ENCODE measurements at regions not wholly inside any gene's neighbourhood (a gene's known extent, or its start where the extent isn't known, plus 50 kb on each side); places are given as distances from the start of the nearest gene placed in this dataset.

GRCh38 chr4:11839889-11840288 lies 411.2 kb upstream of the HS3ST1 start:
- TF ChIP-seq ATF3 (IDR thresholded peaks at IDR 0.05; ENCODE audit: insufficient read depth, low read depth, low read length) (no peak), TBP (IDR thresholded peaks at IDR 0.05; ENCODE audit: low read depth, low read length) (no peak), ZNF274 (IDR thresholded peaks at IDR 0.05; ENCODE audit: borderline replicate concordance, extremely low read depth, low read length) (no peak), JUN (IDR thresholded peaks at IDR 0.05; ENCODE audit: low read depth, low read length) (no peak), KDM5A (IDR thresholded peaks at IDR 0.05; ENCODE audit: low read length) (no peak), PHF8 (conservative IDR thresholded peaks at IDR 0.05; ENCODE audit: low read depth, low read length) (no peak), TEAD4 (IDR thresholded peaks at IDR 0.05; ENCODE audit: low read depth, low read length) (no peak), GABPA (IDR thresholded peaks at IDR 0.05; ENCODE audit: borderline replicate concordance, insufficient read depth, low read length) (no peak), SP1 (IDR thresholded peaks at IDR 0.05; ENCODE audit: low read depth, low read length) (no peak), CREB1 (IDR thresholded peaks at IDR 0.05) (no peak), BRCA1 (IDR thresholded peaks at IDR 0.05; ENCODE audit: low read depth, low read length) (no peak), RFX5 (IDR thresholded peaks at IDR 0.05; ENCODE audit: borderline replicate concordance, low read depth, low read length) (no peak), CBX8 (IDR thresholded peaks at IDR 0.05; ENCODE audit: borderline replicate concordance, low read depth, low read length) (no peak)
- ChIA-PET POLR2A (ENCODE audit: partially characterized antibody) (no interaction called here), CTCF (ENCODE audit: partially characterized antibody) (no interaction called here)
- no peak overlapping the region for H3K27ac ChIP-seq (ENCODE audit: low read depth, low read length)
- H3K9me3 ChIP-seq (ENCODE audit: insufficient read depth in 2 of 2, low read depth in 1 of 2, low read length in 1 of 2) = no peaks in the 10 kb centered on the region
- H3K23me2 ChIP-seq (ENCODE audit: low read depth, low read length) = no peaks in the 10 kb centered on the region
- H3K79me2 ChIP-seq (ENCODE audit: control insufficient read depth in 1 of 2, insufficient read depth in 2 of 2, low read length in 2 of 2) = no peaks in the 10 kb centered on the region
- H4K8ac ChIP-seq (ENCODE audit: extremely low read depth, insufficient read depth, low read length) = no peak overlapping the region
- H2BK5ac ChIP-seq (ENCODE audit: low read depth, low read length) = no peak overlapping the region
- no peak for DNase-seq (ENCODE audit: low read depth in 1 of 2, low spot score in 2 of 2)
- H3K18ac ChIP-seq (ENCODE audit: extremely low read depth, low read length) = no peak overlapping the region
- H3K9ac ChIP-seq (replicated peaks in 1 of 4; ENCODE audit: extremely low read depth in 1 of 4, low read depth in 3 of 4, low read length in 3 of 4) = no peak overlapping the region
- no peak overlapping the region for H2BK12ac ChIP-seq (ENCODE audit: low read depth, low read length)
- H3K14ac ChIP-seq (ENCODE audit: insufficient read length) = no peak overlapping the region
- H4K91ac ChIP-seq (replicated peaks; ENCODE audit: insufficient read length, low read length) = no peak overlapping the region
- H4K5ac ChIP-seq (ENCODE audit: insufficient read length, low read depth, low read length) = no peak overlapping the region
- no peak overlapping the region for H3K56ac ChIP-seq (replicated peaks; ENCODE audit: insufficient read length, low read depth, low read length)
- no peak overlapping the region for H2AK5ac ChIP-seq (ENCODE audit: low read depth, low read length)
- no peaks in the 10 kb centered on the region for H3K4me1 ChIP-seq (replicated peaks in 1 of 4; ENCODE audit: control insufficient read depth in 3 of 4, insufficient read depth in 4 of 4, low read length in 3 of 4)
- H3K79me1 ChIP-seq (ENCODE audit: low read depth, low read length) = no peaks in the 10 kb centered on the region
- H2BK120ac ChIP-seq (replicated peaks; ENCODE audit: low read depth, low read length) = no peak overlapping the region
- no peak overlapping the region for H2BK20ac ChIP-seq (ENCODE audit: low read length)
- H3K23ac ChIP-seq (ENCODE audit: insufficient read length) = no peak overlapping the region
- H2AFZ ChIP-seq (ENCODE audit: low read length) = no peak overlapping the region
- H4K20me1 ChIP-seq (replicated peaks in 1 of 2; ENCODE audit: control insufficient read depth in 1 of 2, insufficient read depth in 2 of 2, low read length in 2 of 2) = no peaks in the 10 kb centered on the region
- H3K4ac ChIP-seq (replicated peaks; ENCODE audit: insufficient read length, low read depth, low read length) = no peak overlapping the region
- no peak overlapping the region for H3K4me3 ChIP-seq (ENCODE audit: extremely low read depth in 1 of 4, insufficient read depth in 2 of 4, low read depth in 3 of 4, low read length in 4 of 4)
- FAIRE-seq = no peak
- H3K27me3 ChIP-seq (replicated peaks in 1 of 4; ENCODE audit: control insufficient read depth in 3 of 4, extremely low read depth in 1 of 4, insufficient read depth in 3 of 4, low read length in 3 of 4) = no peaks in the 10 kb centered on the region
- H3K36me3 ChIP-seq (ENCODE audit: control insufficient read depth in 2 of 4, insufficient read depth in 4 of 4, low read length in 3 of 4) = no peaks in the 10 kb centered on the region
- H3K4me2 ChIP-seq (ENCODE audit: insufficient read depth in 1 of 2, low read depth in 2 of 2, low read length in 2 of 2) = no peak overlapping the region
- no peak overlapping the region for H2BK15ac ChIP-seq (ENCODE audit: low read length)
